Breast epithelium (tissue), 3 donors: ENCODE measurements at regions not wholly inside any gene's neighbourhood (a gene's known extent, or its start where the extent isn't known, plus 50 kb on each side); places are given as distances from the start of the nearest gene placed in this dataset.

Experiments
- POLR2A ChIP-seq: fragments of 450-650 bp; IDR thresholded peaks from one replicate; pipeline ENCODE4 v1.6.1; 2016; ENCODE audit warnings: antibody characterized with exemption, mild to moderate bottlenecking, moderate library complexity
- POLR2AphosphoS5 ChIP-seq, 3 donors: sonication (generic); formaldehyde crosslinking; IDR thresholded peaks; one replicate each; pipeline ENCODE4 v1.6.1; 2017; ENCODE audit warnings: antibody characterized with exemption in 3 of 3
- TF ChIP-seq, protein P1 (sequence below), 3 donors: fragments of 450-650 bp; IDR thresholded peaks; one replicate each; pipeline ENCODE4 v1.5.1; 2016 to 2017; ENCODE audit warnings: antibody characterized with exemption in 3 of 3, mild to moderate bottlenecking in 3 of 3, moderate library complexity in 3 of 3

DNA sequence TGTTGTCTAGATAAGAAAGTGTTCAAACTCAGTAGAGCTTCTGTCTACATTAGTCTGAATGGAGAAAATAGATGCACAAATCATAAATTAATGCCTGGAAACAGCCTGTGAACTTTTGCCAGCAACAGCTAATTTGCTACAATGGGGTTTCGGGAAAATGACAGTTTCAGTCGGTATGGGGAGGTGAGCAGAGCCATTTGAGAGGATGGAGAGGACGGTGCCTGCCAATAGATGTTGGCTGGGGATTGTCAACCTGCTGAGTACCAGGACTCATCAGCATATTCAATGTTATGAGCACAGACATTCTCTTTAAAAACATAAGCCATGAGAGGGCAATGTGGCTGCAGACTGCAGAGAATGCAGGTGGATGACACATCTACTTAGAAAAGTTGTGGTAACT lies 230.3 kb upstream of the PCDH18 start:
- TF ChIP-seq POLR2AphosphoS5 (IDR thresholded peaks at IDR 0.05): no peak
- TF ChIP-seq, protein P1, sequence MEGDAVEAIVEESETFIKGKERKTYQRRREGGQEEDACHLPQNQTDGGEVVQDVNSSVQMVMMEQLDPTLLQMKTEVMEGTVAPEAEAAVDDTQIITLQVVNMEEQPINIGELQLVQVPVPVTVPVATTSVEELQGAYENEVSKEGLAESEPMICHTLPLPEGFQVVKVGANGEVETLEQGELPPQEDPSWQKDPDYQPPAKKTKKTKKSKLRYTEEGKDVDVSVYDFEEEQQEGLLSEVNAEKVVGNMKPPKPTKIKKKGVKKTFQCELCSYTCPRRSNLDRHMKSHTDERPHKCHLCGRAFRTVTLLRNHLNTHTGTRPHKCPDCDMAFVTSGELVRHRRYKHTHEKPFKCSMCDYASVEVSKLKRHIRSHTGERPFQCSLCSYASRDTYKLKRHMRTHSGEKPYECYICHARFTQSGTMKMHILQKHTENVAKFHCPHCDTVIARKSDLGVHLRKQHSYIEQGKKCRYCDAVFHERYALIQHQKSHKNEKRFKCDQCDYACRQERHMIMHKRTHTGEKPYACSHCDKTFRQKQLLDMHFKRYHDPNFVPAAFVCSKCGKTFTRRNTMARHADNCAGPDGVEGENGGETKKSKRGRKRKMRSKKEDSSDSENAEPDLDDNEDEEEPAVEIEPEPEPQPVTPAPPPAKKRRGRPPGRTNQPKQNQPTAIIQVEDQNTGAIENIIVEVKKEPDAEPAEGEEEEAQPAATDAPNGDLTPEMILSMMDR (IDR thresholded peaks at IDR 0.05): no peak
- TF ChIP-seq POLR2A: no peak
